Hepatocyte (in vitro differentiated cells): ENCODE measurements at regions not wholly inside any gene's neighbourhood (a gene's known extent, or its start where the extent isn't known, plus 50 kb on each side); places are given as distances from the start of the nearest gene placed in this dataset.

Experiments used
- DNase-seq: peaks from one replicate; pipeline ENCODE4 v3.0.0-alpha.2; 2016; ENCODE audit warnings: low spot score
- H2AFZ ChIP-seq: fragments of 200-600 bp; sonication (generic); 2 replicates; pipeline ENCODE4 v1.6.0; 2016; ENCODE audit warnings: antibody characterized with exemption, mild to moderate bottlenecking
- H3K27ac ChIP-seq: fragments of 200-600 bp; sonication (generic); 2 replicates; pipeline ENCODE4 v1.5.1; 2016; ENCODE audit warnings: mild to moderate bottlenecking
- H3K27me3 ChIP-seq: fragments of 200-600 bp; sonication (generic); 2 replicates; pipeline ENCODE4 v1.6.1; 2016
- H3K36me3 ChIP-seq: fragments of 200-600 bp; sonication (generic); replicated peaks from 2 replicates; pipeline ENCODE4 v1.5.1; 2016; ENCODE audit warnings: low read depth; ENCODE audit not compliant: insufficient read depth
- H3K4me1 ChIP-seq: fragments of 200-600 bp; sonication (generic); 2 replicates; pipeline ENCODE4 v1.5.1; 2016; ENCODE audit warnings: mild to moderate bottlenecking, moderate library complexity; ENCODE audit not compliant: insufficient read depth
- H3K4me2 ChIP-seq: fragments of 200-600 bp; sonication (generic); 2 replicates; pipeline ENCODE4 v1.6.0; 2016
- H3K4me3 ChIP-seq: fragments of 200-600 bp; sonication (generic); 2 replicates; pipeline ENCODE4 v1.5.1; 2016; ENCODE audit warnings: mild to moderate bottlenecking
- H3K79me2 ChIP-seq: fragments of 200-600 bp; sonication (generic); 2 replicates; pipeline ENCODE4 v1.6.0; 2017; ENCODE audit warnings: mild to moderate bottlenecking
- H3K9me2 ChIP-seq: fragments of 200-600 bp; sonication (generic); replicated peaks from 2 replicates; pipeline ENCODE4 v1.6.0; 2017; ENCODE audit warnings: mild to moderate bottlenecking; ENCODE audit not compliant: insufficient read depth
- H3K9me3 ChIP-seq: fragments of 200-600 bp; sonication (generic); 2 replicates; pipeline ENCODE4 v1.5.1; 2016; ENCODE audit warnings: low read depth, mild to moderate bottlenecking
- H4K20me1 ChIP-seq: fragments of 200-600 bp; sonication (generic); 2 replicates; pipeline ENCODE4 v1.6.0; 2016; ENCODE audit warnings: mild to moderate bottlenecking; ENCODE audit not compliant: insufficient read depth, poor library complexity, severe bottlenecking
- EZH2 ChIP-seq: fragments of 200-600 bp; sonication (generic); IDR thresholded peaks from 2 replicates; pipeline ENCODE4 v1.6.1; 2016; ENCODE audit warnings: antibody characterized with exemption, mild to moderate bottlenecking, borderline replicate concordance
- EZH2phosphoT487 ChIP-seq: fragments of 200-600 bp; sonication (generic); IDR thresholded peaks from one replicate; pipeline ENCODE4 v1.6.1; 2018; ENCODE audit warnings: antibody characterized with exemption, mild to moderate bottlenecking, low read depth, moderate library complexity; ENCODE audit not compliant: unreplicated experiment, severe bottlenecking
- WGBS: methylation state at CpG from one replicate; pipeline ENCODE4 v1.1.6; 2016; ENCODE audit warnings: low lambda C conversion rate; ENCODE audit errors: missing lambda C conversion rate; 5-methylcytosine and 5-hydroxymethylcytosine counted together
- TF ChIP-seq, protein P1 (sequence below): fragments of 200-600 bp; sonication (generic); IDR thresholded peaks from 2 replicates; pipeline ENCODE4 v1.5.1; 2016; ENCODE audit warnings: antibody characterized with exemption, mild to moderate bottlenecking; ENCODE audit not compliant: poor library complexity

DNA sequence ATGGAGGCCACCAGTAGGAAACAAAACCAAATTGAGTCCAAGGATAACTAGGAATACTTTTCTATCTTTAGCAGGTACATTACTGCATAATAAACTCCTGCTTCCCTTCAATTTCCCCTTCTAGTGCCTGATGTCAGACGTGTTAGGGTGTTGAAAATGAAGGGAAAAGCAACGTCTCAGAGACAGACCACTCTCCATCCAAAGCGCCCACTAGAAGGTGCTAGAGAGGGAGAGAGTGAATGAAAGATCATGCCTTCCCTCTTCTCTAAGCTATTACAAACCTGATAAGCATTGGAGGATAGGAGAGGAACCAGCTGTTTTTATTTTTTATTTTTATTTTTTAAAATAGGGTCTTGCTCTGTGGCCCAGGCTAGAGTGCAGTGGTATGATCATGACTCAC is 64.1 kb downstream of the ZNF641 start:
- WGBS, result 19% methylated on average over 3 of the region's 3 CpGs
- H3K9me3 ChIP-seq, result no peaks in the 10 kb centered on the region
- H3K36me3 ChIP-seq, result no peaks in the 10 kb centered on the region
- no peaks in the 10 kb centered on the region for H3K9me2 ChIP-seq
- H3K27ac ChIP-seq, result no peak overlapping the region
- no peaks in the 10 kb centered on the region for H3K79me2 ChIP-seq
- no peaks in the 10 kb centered on the region for H4K20me1 ChIP-seq
- DNase-seq, result peak; percentile 16
- H3K27me3 ChIP-seq, result no peaks in the 10 kb centered on the region
- TF ChIP-seq, protein P1, sequence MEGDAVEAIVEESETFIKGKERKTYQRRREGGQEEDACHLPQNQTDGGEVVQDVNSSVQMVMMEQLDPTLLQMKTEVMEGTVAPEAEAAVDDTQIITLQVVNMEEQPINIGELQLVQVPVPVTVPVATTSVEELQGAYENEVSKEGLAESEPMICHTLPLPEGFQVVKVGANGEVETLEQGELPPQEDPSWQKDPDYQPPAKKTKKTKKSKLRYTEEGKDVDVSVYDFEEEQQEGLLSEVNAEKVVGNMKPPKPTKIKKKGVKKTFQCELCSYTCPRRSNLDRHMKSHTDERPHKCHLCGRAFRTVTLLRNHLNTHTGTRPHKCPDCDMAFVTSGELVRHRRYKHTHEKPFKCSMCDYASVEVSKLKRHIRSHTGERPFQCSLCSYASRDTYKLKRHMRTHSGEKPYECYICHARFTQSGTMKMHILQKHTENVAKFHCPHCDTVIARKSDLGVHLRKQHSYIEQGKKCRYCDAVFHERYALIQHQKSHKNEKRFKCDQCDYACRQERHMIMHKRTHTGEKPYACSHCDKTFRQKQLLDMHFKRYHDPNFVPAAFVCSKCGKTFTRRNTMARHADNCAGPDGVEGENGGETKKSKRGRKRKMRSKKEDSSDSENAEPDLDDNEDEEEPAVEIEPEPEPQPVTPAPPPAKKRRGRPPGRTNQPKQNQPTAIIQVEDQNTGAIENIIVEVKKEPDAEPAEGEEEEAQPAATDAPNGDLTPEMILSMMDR, result peak; percentile 34
- no peak for TF ChIP-seq EZH2
- H3K4me1 ChIP-seq, result no peaks in the 10 kb centered on the region
- no peak overlapping the region for H2AFZ ChIP-seq
- no peak overlapping the region for H3K4me2 ChIP-seq
- no peak overlapping the region for H3K4me3 ChIP-seq

DNA sequence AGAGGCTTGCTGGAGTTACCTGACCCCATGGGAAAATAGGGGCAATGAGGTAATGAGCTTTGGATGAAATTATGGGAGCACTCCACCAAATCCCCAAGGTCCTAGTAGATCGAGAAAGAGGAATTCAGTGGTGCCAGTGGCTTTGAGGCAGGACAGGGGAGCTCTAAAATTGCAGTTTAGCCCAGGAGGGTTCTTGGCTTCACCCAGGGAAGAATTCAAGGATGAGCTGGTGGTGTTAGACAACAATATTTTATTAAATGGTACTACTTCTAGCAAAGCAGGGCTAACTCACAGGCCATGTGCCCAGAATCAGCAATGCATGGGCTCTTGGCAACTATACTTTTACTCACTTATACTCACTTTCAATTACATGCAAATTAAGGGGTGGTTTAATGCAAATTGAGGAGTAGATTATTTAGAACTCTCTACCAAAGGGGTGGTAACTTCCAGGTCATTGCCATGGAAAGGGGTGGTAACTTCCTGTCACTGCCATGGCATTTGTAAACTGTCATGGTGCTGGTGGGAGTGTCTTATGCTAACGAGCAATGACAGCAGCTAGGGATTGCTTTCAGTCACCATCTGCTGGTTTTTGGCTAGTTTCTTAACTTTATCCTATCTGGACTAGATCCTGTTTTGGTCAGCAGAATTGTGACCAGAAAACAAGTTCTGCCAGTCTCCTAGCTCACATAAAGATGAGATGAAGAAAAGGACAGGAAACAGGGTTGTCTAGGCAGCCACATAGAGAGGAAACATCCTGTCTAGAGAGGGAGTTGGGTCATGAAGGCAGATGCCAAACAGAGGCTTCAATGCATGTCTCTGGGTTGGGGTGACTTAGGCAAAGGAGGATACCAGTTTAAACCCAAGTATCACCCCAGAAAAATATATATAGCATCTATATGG is 64.7 kb downstream of the ZNF641 start:
- no peak for DNase-seq
- no peaks in the 10 kb centered on the region for H4K20me1 ChIP-seq
- H3K9me2 ChIP-seq, result no peaks in the 10 kb centered on the region
- TF ChIP-seq EZH2 (no peak), EZH2phosphoT487 (no peak)
- TF ChIP-seq, protein P1, result no peak
- no peak overlapping the region for H3K4me3 ChIP-seq
- H3K4me1 ChIP-seq, result no peaks in the 10 kb centered on the region
- H3K27me3 ChIP-seq, result no peaks in the 10 kb centered on the region
- no peaks in the 10 kb centered on the region for H3K9me3 ChIP-seq
- H2AFZ ChIP-seq, result no peak overlapping the region
- H3K79me2 ChIP-seq, result no peaks in the 10 kb centered on the region
- H3K27ac ChIP-seq, result no peak overlapping the region
- 92% methylated on average over 2 of the region's 2 CpGs for whole genome bisulfite sequencing
- no peak overlapping the region for H3K4me2 ChIP-seq
- no peaks in the 10 kb centered on the region for H3K36me3 ChIP-seq

DNA sequence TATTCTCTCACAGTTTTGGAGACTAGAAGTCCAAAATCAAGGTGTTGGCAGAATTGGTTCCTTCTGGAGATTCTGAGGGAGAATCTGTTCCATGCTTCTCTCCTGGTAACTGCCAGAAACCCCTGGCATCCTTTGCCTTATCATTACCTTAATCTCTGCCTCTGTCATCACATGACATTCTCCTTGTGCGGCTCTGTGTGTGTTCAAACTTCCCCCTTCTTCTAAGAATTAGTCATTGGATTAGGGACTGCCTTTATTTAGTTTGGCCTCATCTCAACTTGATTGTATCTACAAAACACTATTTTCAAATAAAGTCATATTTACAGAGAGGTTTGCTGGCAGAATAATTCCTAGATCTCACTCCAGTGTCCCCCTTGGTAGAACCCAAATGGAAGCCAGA is 68.9 kb downstream of the ZNF641 start:
- H3K27me3 ChIP-seq, result no peaks in the 10 kb centered on the region
- H3K36me3 ChIP-seq, result no peaks in the 10 kb centered on the region
- peaks cover 8% of the 10 kb centered on the region for H3K4me1 ChIP-seq
- no peak overlapping the region for H3K27ac ChIP-seq
- H3K4me3 ChIP-seq, result no peak overlapping the region
- no peak overlapping the region for H2AFZ ChIP-seq
- WGBS, result 0% methylated on average over 1 of the region's 1 CpG
- H3K4me2 ChIP-seq, result no peak overlapping the region
- H4K20me1 ChIP-seq, result no peaks in the 10 kb centered on the region
- DNase-seq, result no peak
- H3K79me2 ChIP-seq, result no peaks in the 10 kb centered on the region
- no peaks in the 10 kb centered on the region for H3K9me3 ChIP-seq
- no peaks in the 10 kb centered on the region for H3K9me2 ChIP-seq
- TF ChIP-seq, protein P1, result no peak
- no peak for TF ChIP-seq EZH2phosphoT487
- TF ChIP-seq EZH2, result no peak
